ENCODE measurements at regions not wholly inside any gene's neighbourhood (a gene's known extent, or its start where the extent isn't known, plus 50 kb on each side); places are given as distances from the start of the nearest gene placed in this dataset.

DNA sequence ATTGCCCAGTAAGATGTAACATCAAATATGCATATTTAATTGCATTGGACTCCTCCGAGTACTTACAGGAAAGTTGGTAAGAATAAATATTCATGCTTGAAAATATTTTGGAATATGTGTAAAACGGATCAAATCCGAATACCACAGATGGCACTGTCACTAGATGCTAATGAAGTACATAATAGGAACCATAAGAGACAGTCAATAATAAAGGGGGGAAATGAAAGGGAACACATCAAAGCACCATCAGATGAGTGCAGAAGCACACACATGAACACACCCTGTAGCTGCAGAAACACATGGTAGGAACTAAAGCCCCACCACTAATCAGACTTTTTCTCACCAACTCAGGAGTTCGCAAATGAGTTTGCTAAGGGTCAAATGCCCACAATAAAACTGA, 52.2 kb upstream of the PAGE5 start:
- no peak for DNase-seq (ENCODE audit: low read depth)
- TF ChIP-seq, protein P1, sequence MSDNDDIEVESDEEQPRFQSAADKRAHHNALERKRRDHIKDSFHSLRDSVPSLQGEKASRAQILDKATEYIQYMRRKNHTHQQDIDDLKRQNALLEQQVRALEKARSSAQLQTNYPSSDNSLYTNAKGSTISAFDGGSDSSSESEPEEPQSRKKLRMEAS (IDR thresholded peaks at IDR 0.05; ENCODE audit: low read depth, low read length): no peak
- TF ChIP-seq POLR2A (IDR thresholded peaks at IDR 0.05; ENCODE audit: extremely low read depth, insufficient read length) (no peak), MYC (IDR thresholded peaks at IDR 0.05; ENCODE audit: low read depth, low read length) (no peak)
- TF ChIP-seq, protein P2, sequence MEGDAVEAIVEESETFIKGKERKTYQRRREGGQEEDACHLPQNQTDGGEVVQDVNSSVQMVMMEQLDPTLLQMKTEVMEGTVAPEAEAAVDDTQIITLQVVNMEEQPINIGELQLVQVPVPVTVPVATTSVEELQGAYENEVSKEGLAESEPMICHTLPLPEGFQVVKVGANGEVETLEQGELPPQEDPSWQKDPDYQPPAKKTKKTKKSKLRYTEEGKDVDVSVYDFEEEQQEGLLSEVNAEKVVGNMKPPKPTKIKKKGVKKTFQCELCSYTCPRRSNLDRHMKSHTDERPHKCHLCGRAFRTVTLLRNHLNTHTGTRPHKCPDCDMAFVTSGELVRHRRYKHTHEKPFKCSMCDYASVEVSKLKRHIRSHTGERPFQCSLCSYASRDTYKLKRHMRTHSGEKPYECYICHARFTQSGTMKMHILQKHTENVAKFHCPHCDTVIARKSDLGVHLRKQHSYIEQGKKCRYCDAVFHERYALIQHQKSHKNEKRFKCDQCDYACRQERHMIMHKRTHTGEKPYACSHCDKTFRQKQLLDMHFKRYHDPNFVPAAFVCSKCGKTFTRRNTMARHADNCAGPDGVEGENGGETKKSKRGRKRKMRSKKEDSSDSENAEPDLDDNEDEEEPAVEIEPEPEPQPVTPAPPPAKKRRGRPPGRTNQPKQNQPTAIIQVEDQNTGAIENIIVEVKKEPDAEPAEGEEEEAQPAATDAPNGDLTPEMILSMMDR (IDR thresholded peaks at IDR 0.05; ENCODE audit: low read depth, low read length): no peak
- no peak overlapping the region for H3K4me3 ChIP-seq (ENCODE audit: low read depth, low read length)

DNA sequence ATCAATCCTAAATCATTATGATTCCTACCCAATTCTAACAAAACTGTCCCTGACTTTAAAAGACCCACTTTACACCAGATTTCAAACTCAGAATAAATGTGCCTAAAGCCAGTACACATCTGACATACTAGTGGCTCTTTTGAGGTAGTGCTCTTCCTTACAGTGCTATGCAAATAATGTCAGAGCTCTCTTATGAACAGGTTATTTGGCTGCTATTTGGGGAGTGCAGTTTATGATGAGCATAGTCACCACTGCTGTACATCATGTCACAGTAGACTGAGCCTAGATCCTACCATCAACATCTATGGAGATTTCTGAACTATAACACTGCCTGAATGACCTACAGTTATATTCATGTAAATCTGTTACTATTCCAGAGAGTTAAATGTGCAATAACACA, 50.4 kb upstream of the PAGE5 start:
- DNase-seq (ENCODE audit: low read depth): no peak
- TF ChIP-seq, protein P1 (IDR thresholded peaks at IDR 0.05; ENCODE audit: low read depth, low read length): no peak
- TF ChIP-seq POLR2A (IDR thresholded peaks at IDR 0.05; ENCODE audit: extremely low read depth, insufficient read length) (no peak), MYC (IDR thresholded peaks at IDR 0.05; ENCODE audit: low read depth, low read length) (no peak)
- TF ChIP-seq, protein P2 (IDR thresholded peaks at IDR 0.05; ENCODE audit: low read depth, low read length): no peak
- no peak overlapping the region for H3K4me3 ChIP-seq (ENCODE audit: low read depth, low read length)
